Limb (tissue), 2 donors: ENCODE measurements at regions not wholly inside any gene's neighbourhood (a gene's known extent, or its start where the extent isn't known, plus 50 kb on each side); places are given as distances from the start of the nearest gene placed in this dataset.
"Not testable (repeated sequence)": the region's sequence is repeated elsewhere in the genome, so short reads cannot be mapped to it uniquely, and the experiment has no call there.

Source experiments
- DNase-seq, 2 donors: peaks; one replicate each; pipeline ENCODE4 v3.0.0-alpha.2; 2016; ENCODE audit errors: extremely low spot score in 2 of 2

GRCh38 chr6:26956601-26957184 is 290.8 kb upstream of the PRSS16 start:
- peak; percentile 56 to 82 for DNase-seq

- DNase-seq, result not testable (repeated sequence)
These were observed 289.9 kb upstream of the PRSS16 start for GRCh38 chr6:26957399-26958127.

- DNase-seq, result not testable (repeated sequence)
These were observed 286.3 kb upstream of the PRSS16 start for GRCh38 chr6:26961236-26961635.

- DNase-seq, result no peak
These were observed 245.1 kb upstream of the PRSS16 start for GRCh38 chr6:27002447-27002846.

GRCh38 chr6:27007020-27007419 is 240.5 kb upstream of the PRSS16 start:
- no peak for DNase-seq

GRCh38 chr6:27008613-27009012 is 238.9 kb upstream of the PRSS16 start:
- DNase-seq, result not testable (repeated sequence)

GRCh38 chr6:27014053-27014452 is 233.4 kb upstream of the PRSS16 start:
- DNase-seq, result not testable (repeated sequence)

GRCh38 chr6:27016689-27017088 is 230.8 kb upstream of the PRSS16 start:
- DNase-seq, result no peak

DNA sequence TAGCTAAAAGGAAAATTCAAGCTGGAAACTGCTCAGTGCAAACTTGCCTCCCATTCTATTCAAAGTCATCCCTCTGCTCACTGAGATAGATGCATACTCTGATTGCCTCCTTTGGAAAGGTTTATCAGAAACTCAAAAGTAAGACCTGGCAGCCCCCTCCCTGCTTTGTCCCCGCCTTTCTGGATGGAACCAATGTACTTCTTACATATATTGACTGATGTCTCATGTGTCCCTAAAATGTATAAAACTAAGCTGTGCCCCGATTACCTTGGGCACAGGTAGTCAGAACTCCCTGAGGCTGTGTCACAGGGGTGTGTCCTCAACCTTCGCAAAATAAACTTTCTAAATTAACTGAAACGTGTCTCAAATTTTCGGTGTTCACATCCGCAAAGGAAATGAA is 229.1 kb upstream of the PRSS16 start:
- DNase-seq, result not testable (repeated sequence)

- peak; percentile 85 for DNase-seq
These were observed 227.6 kb upstream of the PRSS16 start for GRCh38 chr6:27019651-27020552.

DNA sequence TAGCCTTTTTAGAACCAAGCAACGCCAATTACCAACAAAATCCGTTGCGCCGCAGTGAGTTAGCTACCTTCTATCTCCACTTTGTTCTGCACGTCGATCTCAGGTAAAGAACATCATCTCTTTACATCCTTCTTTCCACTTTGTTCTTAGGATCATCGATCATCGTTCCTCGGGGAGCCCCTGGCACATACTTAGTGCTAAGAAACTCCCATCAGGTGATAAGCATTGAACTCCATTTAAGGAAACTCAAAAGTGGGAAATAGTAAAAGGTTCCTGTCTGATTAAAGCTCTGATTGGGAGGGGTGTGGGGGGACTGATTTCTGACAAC is 227.0 kb upstream of the PRSS16 start:
- no peak for DNase-seq

DNA sequence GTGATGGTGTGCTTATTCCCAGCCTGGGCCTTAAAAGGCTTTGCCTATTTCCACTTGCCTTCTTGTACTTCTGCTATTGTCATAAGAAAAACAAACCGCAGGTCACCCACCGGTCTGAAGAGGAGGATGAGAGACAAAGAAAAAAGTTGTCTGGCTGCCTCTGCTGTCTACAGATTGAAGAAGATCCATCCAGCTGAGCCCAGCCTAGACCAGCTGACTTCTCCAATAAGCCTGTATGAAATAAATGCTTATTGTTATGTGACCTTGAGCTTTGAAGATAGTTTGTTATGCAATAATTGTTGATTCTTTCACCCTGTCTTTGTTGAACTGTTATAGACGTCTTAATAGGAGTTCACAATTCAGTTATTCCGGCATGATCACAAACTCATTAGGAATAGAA is 223.8 kb upstream of the PRSS16 start:
- no peak for DNase-seq

DNA sequence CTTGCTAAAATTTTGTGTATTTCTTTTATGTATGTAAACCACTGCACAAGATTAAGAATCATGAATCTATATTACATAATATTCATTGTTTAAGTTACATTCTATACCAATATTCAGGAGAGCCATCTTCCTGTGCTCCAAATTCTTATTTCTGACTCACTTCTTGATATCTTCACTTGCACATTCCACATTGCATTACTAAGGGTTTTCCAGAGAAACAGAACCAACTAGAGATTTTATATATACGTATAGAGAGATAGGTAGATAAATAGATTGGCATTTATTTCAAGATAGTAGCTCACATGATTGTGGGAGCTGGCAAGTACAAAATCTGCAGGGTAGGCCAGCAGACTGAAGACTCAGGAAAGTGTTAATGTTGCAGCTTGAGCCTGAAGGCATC is 222.2 kb upstream of the PRSS16 start:
- DNase-seq, result no peak

GRCh38 chr6:27026361-27026760 is 221.1 kb upstream of the PRSS16 start:
- DNase-seq, result no peak

DNA sequence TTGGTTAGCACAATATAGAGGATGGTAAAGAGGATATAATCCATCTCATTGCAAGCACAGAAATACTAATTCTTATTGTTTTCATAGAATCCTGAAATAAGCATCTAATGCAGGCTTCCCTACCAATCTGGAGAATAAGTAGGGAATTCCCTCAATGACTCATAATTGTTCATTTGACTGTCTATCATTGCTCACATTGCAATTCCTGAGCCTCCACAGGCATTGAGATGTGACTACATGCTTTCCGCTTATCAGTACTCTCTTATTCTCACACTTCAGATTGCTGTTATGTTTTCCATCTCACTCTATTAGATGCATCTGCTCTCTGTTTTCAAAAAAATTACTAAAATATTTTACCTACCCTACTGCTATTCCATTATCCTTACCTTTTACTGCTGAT is 216.2 kb upstream of the PRSS16 start:
- no peak for DNase-seq

GRCh38 chr6:27038498-27038897 is 209.0 kb upstream of the PRSS16 start:
- DNase-seq, result no peak

DNA sequence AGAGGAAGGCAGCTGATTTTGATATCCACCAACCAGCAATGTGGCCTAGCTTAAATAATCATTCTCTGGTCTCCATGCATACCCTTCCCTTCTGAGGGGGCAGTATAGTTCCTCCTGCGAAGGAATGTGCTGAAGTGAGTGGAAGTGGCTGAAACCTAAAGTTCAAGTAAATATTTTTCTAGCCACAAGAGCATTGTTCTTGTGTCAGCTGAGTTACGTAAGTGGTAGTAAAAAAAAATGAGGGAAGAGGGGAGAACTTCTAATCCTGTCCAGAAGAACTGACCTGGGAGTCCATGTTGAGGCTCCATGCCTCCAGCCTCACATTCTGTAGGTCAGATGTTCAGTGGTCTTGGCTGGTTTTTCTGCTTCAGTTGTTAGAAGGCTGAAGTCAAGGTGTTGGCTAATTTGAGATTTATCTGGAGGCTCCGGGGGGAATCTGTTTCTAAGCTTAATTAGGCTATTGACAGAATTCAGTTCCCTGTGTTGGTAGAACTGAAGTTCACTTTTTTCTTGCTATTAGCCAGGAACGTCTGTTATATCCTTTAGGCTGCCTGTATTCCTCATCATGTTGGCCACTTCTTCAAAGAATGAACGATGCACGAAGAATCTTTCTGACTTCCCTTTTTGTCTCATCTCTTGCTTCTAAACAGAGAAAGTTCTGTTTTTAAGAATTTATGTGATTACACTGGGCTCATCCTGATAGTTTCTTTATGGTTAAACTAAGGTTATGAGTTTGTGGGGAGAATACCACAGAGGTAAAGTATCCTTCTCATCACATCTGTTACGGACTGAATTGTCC is 207.1 kb upstream of the PRSS16 start:
- no peak for DNase-seq

DNA sequence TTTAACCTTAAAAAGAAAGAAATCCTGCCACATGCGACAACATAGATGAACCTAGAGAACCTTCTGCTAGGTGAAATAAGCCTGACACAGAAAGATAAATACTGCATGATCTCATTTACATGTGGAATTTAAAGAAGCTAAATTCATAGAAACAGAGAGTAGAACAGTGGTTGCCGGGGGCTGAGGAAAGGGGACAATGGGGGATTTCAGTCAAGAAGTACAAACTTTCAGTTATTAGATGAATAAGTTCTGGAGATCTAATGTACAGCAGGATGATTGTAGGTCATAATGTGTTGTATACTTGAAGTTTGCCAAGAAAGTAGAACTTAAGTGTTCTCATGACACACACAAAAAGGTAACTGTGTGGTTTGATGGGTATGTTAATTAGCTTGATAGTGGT is 204.3 kb upstream of the PRSS16 start:
- DNase-seq, result no peak

- not testable (repeated sequence) for DNase-seq
These were observed 202.4 kb upstream of the PRSS16 start for GRCh38 chr6:27045131-27045530.

DNA sequence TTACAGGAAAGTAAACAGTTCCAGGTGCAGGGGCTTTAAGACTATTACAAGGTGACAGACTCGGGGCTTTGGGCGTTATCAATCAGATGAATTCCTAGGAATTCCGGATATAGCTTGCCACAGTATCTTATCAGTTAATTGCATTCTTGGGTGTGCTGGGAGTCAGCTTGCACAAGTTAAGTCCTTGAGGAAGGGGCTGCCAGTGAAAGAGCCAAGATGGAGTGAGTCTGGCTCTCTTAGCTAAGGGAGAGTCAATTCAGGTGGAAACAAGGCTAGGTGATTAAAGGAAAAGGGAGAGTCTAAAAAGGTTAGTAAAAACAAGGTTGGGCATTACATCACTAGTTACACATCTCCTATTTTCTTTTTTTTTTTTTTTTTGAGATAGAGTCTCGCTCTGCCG is 199.8 kb upstream of the PRSS16 start:
- DNase-seq, result not testable (repeated sequence)
